Loucy (cell line): ENCODE measurements at regions not wholly inside any gene's neighbourhood (a gene's known extent, or its start where the extent isn't known, plus 50 kb on each side); places are given as distances from the start of the nearest gene placed in this dataset.

Experiments
- CTCF ChIP-seq: fragments of 200-600 bp; sonication (generic); conservative IDR thresholded peaks from 2 replicates; pipeline ENCODE4 v1.5.1; 2014; ENCODE audit warnings: mild to moderate bottlenecking, antibody characterized with exemption, low read length
- EZH2phosphoT487 ChIP-seq: fragments of 200-600 bp; IDR thresholded peaks from 2 replicates; pipeline ENCODE4 v1.6.1; 2018; ENCODE audit warnings: antibody characterized with exemption, mild to moderate bottlenecking, moderate library complexity, borderline replicate concordance

GRCh38 chr4:89595125-89595789 lies 241.7 kb downstream of the SNCA start:
- TF ChIP-seq CTCF (no peak), EZH2phosphoT487 (no peak)
